Brain pericyte (primary cell): ENCODE measurements at regions not wholly inside any gene's neighbourhood (a gene's known extent, or its start where the extent isn't known, plus 50 kb on each side); places are given as distances from the start of the nearest gene placed in this dataset.

Experiments
- DNase-seq: peaks from one replicate; pipeline ENCODE4 v3.0.0-alpha.2; 2012; ENCODE audit warnings: low read depth, low spot score

GRCh38 chr6:21462519-21462852 lies 131.1 kb upstream of the SOX4 start:
- DNase-seq: no peak

GRCh38 chr6:21467091-21467490 lies 126.5 kb upstream of the SOX4 start:
- no peak for DNase-seq

GRCh38 chr6:21468461-21468860 lies 125.1 kb upstream of the SOX4 start:
- DNase-seq: no peak

GRCh38 chr6:21469213-21469612 lies 124.3 kb upstream of the SOX4 start:
- DNase-seq: no peak

- DNase-seq: no peak
These were observed 117.4 kb upstream of the SOX4 start for GRCh38 chr6:21476112-21476511.

- DNase-seq: no peak
These were observed 115.1 kb upstream of the SOX4 start for GRCh38 chr6:21478411-21478810.

GRCh38 chr6:21478883-21479539 lies 114.5 kb upstream of the SOX4 start:
- peak; percentile 59 for DNase-seq

DNA sequence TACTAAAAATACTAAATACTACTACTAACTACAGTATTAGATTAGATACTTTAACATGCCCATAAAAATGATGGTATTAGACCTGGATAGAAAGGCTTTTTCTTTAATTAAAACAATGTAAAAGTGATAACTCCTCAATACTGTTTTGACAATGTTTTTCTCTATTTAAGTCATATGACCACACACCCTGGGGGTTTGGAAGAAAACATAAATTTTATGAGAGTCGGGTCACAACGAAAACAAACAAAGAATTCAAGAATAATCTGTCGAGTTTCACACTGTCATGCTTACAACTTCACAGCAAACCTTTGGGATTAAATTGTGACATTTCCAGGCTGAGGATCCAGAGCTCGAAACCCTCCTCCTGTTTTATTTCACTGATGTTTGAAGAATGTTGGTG lies 107.4 kb upstream of the SOX4 start:
- no peak for DNase-seq

GRCh38 chr6:21489826-21490225 lies 103.7 kb upstream of the SOX4 start:
- no peak for DNase-seq

DNA sequence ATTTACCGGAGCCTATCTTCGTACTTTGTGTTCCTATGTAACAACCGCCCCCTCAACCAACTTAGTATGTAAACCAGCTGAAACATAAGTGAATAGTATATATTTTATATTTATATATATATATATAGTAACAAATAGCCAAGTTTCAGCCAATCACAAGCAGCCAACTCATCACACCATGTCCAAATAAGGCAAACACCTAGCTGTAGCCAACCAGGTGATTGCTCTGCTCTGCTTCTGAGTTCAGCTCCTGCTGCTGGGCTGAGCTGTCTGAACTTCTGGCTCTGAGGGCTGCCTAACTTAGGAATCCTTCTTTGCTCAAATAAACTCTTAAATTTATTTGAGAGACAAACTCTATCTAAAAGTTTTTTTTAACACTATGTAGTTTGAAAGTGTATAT lies 101.6 kb upstream of the SOX4 start:
- no peak for DNase-seq

DNA sequence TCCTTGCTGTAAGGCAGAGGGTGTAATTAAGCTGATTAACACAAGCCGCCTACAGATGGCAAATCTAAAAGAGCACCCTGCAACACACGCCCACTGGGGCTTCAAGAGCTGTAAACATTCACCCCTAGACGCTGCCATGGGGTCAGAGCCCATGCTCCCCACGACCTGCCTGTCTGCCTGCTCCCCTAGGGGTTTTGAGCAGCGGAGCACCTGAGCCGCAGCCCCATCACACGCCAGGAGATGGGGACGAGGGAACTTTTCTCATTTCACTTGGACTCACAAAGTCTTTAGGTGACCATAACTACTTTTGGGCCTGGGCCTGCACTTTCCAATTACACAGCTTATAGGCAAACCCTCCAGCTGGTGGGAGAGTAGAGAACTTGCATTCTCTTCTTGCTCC lies 99.0 kb upstream of the SOX4 start:
- DNase-seq: no peak

GRCh38 chr6:21496196-21496595 lies 97.4 kb upstream of the SOX4 start:
- no peak for DNase-seq

- DNase-seq: no peak
These were observed 96.8 kb upstream of the SOX4 start for GRCh38 chr6:21496706-21497105.

GRCh38 chr6:21500314-21501020 lies 93.1 kb upstream of the SOX4 start:
- no peak for DNase-seq

DNA sequence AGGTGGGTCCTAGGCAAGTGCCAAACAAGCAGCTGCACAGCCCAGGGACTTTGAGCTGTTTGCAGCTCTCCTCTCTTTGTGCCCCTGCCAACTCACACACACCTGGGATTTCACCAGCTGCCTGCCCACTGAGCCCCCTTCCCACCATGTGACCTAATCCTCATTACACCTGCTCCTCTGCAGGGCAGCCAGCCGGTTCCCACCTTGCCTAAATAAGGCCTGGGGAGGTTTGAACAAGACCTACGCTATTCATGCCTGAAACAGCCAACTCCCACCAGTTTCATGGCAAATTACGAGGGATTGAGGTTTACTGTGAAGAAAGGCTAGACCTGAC lies 92.6 kb upstream of the SOX4 start:
- DNase-seq: no peak

GRCh38 chr6:21501815-21502214 lies 91.7 kb upstream of the SOX4 start:
- DNase-seq: no peak

DNA sequence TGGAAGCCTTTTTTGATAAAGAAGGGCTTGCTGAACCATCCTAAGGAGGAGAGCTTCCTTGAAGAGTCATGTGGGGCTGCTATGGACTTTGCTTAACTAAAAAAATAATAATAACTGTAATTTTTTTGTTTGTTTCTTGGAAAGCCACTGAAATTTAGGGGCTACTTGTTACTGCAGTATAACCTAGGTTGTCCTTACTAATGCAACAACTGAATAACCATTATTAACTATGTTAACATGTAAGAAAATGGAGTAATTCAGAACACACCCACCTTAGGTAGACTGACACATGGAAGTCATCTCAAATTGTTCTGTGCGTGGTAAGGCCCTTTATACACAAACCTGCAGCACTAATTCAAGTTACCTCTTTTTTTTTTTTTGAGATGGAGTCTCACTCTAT lies 90.9 kb upstream of the SOX4 start:
- DNase-seq: no peak

DNA sequence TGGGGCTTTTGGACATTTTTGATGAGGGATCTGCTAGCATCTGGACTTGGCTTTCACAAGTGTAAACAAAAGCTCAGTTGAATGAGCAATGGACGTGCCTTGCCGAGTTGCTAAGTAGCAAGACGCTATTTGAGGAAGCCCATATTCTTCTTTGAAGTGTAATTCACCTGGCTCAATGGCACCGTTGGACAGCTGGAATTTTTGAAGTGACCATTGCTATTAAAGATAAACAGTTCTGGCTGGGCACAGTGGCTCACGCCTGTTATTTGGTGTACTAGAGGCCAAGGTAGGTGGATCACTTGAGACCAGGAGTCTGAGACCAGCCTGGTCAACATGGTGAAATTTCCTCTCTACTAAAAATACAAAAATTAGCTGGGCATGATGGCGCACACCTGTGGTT lies 88.8 kb upstream of the SOX4 start:
- no peak for DNase-seq

DNA sequence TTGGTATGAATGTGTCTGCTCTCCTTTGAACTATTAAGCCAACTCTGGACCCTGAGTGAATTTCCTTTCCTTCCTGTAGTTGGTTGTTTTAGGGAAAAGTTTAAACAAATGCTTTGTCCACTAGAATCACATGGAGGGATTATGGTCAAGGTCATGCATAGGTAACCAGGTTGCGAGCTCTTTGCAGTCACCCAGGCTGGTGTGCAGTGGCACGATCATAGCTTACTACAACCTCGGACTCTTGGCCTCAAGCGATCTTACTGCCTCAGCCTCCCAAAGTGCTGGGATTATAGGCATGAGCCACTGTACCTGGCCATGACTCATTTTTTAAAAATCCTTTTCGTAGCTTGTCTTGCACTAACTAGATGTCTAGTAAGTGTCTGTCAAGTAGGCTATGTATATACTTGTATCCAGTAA lies 88.0 kb upstream of the SOX4 start:
- no peak for DNase-seq

DNA sequence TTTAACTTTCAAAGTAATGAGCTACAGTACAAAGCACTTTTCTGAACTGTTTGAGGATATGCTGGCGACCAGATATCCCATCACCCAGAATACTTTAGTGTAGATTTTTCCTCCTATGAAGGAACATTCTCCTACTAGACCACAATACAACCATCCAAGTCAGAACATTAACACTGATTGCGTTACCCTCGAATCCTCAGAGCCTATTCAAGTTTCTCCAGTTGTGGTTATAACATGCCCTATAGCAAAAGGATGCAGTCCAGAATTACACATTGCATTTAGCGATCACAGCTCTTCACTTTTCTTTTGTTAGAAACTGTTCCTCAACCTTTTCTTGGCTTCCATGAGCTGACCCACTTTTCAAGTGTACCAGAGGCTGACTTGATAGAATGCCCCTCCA lies 87.4 kb upstream of the SOX4 start:
- DNase-seq: no peak

- DNase-seq: no peak
These were observed 85.7 kb upstream of the SOX4 start for GRCh38 chr6:21507811-21508210.

- DNase-seq: no peak
These were observed 84.8 kb upstream of the SOX4 start for GRCh38 chr6:21508753-21509152.

GRCh38 chr6:21511891-21512550 lies 81.5 kb upstream of the SOX4 start:
- no peak for DNase-seq
